Ovary (tissue), 3 donors: ENCODE measurements at regions not wholly inside any gene's neighbourhood (a gene's known extent, or its start where the extent isn't known, plus 50 kb on each side); places are given as distances from the start of the nearest gene placed in this dataset.
"Not testable (repeated sequence)": the region's sequence is repeated elsewhere in the genome, so short reads cannot be mapped to it uniquely, and the experiment has no call there.

Source experiments
- EP300 ChIP-seq: sonication (generic); formaldehyde crosslinking; IDR thresholded peaks from one replicate; pipeline ENCODE4 v1.6.1; 2017; ENCODE audit warnings: antibody characterized with exemption
- TF ChIP-seq, protein P1 (sequence below), 3 donors: fragments of 450-650 bp in 2 of 3; fragments of 200-600 bp in 1 of 3; IDR thresholded peaks; one replicate each; pipeline versions ENCODE4 v1.5.1 to v1.8.0; 2016 to 2022; ENCODE audit warnings: antibody characterized with exemption in 3 of 3, mild to moderate bottlenecking in 1 of 3
- donor health status: DM: no; HTN: no; CAD: no.

DNA sequence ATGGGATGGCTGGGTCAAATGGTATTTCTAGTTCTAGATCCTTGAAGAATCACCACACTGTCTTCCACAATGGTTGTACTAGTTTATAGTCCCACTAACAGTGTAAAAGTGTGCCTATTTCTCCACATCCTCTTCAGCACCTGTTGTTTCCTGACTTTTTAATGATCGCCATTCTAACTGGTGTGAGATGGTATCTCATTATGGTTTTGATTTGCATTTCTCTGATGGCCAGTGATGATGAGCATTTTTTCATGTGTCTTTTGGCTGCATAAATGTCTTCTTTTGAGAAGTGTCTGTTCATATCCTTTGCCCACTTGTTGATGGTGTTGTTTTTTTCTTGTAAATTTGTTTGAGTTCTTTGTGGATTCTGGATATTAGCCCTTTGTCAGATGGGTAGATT, 121.0 kb upstream of the TUT7 start:
- TF ChIP-seq, protein P1, sequence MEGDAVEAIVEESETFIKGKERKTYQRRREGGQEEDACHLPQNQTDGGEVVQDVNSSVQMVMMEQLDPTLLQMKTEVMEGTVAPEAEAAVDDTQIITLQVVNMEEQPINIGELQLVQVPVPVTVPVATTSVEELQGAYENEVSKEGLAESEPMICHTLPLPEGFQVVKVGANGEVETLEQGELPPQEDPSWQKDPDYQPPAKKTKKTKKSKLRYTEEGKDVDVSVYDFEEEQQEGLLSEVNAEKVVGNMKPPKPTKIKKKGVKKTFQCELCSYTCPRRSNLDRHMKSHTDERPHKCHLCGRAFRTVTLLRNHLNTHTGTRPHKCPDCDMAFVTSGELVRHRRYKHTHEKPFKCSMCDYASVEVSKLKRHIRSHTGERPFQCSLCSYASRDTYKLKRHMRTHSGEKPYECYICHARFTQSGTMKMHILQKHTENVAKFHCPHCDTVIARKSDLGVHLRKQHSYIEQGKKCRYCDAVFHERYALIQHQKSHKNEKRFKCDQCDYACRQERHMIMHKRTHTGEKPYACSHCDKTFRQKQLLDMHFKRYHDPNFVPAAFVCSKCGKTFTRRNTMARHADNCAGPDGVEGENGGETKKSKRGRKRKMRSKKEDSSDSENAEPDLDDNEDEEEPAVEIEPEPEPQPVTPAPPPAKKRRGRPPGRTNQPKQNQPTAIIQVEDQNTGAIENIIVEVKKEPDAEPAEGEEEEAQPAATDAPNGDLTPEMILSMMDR (IDR thresholded peaks at IDR 0.05): not testable (repeated sequence)
- not testable (repeated sequence) for TF ChIP-seq EP300
